DOHH2 (cell line): ENCODE measurements at regions not wholly inside any gene's neighbourhood (a gene's known extent, or its start where the extent isn't known, plus 50 kb on each side); places are given as distances from the start of the nearest gene placed in this dataset.

ENCODE experiments used
- CTCF ChIP-seq: fragments of 200-600 bp; sonication (generic); IDR thresholded peaks from one replicate; pipeline ENCODE4 v1.5.1; 2014; ENCODE audit warnings: antibody characterized with exemption, mild to moderate bottlenecking, low read depth, low read length; ENCODE audit not compliant: poor library complexity, severe bottlenecking
- EZH2phosphoT487 ChIP-seq: fragments of 200-600 bp; sonication (generic); IDR thresholded peaks from 2 replicates; pipeline ENCODE4 v1.6.1; 2017; ENCODE audit warnings: borderline replicate concordance, mild to moderate bottlenecking, antibody characterized with exemption, low read length, moderate library complexity, mixed read lengths

- TF ChIP-seq CTCF = no peak
- TF ChIP-seq EZH2phosphoT487 = no peak
Observed at GRCh38 chr9:659286-659685, 182.2 kb upstream of the DMRT1 start.
